Panc1 (cell line): ENCODE measurements at regions not wholly inside any gene's neighbourhood (a gene's known extent, or its start where the extent isn't known, plus 50 kb on each side); places are given as distances from the start of the nearest gene placed in this dataset.

Experiments
- CTCF ChIP-seq: fragments of 450-650 bp; IDR thresholded peaks from 2 replicates; pipeline ENCODE4 v1.5.1; 2017; ENCODE audit warnings: mild to moderate bottlenecking
- POLR2AphosphoS5 ChIP-seq: IDR thresholded peaks from 2 replicates; pipeline ENCODE4 v1.6.1; 2012; ENCODE audit warnings: mild to moderate bottlenecking, low read depth, low read length, moderate library complexity
- SIN3A ChIP-seq: IDR thresholded peaks from 2 replicates; pipeline ENCODE4 v1.6.1; 2012; ENCODE audit warnings: low read depth, mild to moderate bottlenecking, low read length, moderate library complexity, borderline replicate concordance; ENCODE audit not compliant: insufficient read depth
- TCF7L2 ChIP-seq: IDR thresholded peaks from 2 replicates; pipeline ENCODE4 v1.6.1; 2011; ENCODE audit warnings: mild to moderate bottlenecking, low read depth, low read length, inconsistent platforms
- TF ChIP-seq, protein P1 (sequence below), 2 experiments: IDR thresholded peaks; 2 replicates each; pipeline ENCODE4 v1.6.1; 2011 to 2012; ENCODE audit warnings: low read depth in 2 of 2, control low read depth in 1 of 2, low read length in 1 of 2, mild to moderate bottlenecking in 1 of 2, moderate library complexity in 1 of 2; ENCODE audit not compliant: insufficient read depth in 1 of 2

DNA sequence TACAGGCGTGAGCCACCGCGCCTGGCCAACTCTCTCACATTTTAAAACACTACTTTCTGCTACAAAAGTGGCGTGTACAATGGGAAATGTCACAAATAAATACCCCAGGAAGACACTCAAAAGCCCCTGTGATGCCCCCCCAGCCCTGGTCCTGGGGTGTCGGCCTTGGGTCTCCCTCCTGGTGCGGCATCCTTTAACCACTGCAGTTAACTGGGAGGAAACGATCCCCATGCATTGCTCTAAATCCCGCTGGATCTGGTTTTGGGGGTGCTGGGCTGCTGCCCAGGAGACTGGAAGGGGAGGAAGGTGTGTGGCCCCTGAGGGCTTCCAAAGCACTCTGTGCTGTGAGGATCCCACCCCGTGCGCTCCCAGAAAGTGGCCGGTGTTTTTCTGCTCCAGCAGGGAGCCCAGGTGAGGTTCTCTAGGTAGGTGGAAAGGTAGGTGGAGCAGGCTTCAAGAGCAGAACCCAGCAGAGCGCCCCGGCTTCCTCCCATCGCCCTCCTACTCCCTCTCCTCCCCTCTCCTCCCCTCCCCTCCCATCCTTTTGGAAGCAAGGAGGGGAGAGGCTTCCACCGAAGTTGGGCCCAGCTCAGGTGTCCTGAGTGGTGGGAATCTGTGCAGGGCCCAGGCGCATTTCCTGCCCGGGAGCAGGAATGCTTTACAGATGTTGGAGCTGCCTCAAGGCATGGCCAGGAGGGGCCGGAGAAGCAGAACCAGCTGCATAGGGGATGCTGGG is 363.3 kb downstream of the SEC14L1 start:
- TF ChIP-seq CTCF (no peak), POLR2AphosphoS5 (0 out of 2 replicates have a peak, but pooled peaks have one; percentile 10), TCF7L2 (no peak), SIN3A (no peak)
- TF ChIP-seq, protein P1, sequence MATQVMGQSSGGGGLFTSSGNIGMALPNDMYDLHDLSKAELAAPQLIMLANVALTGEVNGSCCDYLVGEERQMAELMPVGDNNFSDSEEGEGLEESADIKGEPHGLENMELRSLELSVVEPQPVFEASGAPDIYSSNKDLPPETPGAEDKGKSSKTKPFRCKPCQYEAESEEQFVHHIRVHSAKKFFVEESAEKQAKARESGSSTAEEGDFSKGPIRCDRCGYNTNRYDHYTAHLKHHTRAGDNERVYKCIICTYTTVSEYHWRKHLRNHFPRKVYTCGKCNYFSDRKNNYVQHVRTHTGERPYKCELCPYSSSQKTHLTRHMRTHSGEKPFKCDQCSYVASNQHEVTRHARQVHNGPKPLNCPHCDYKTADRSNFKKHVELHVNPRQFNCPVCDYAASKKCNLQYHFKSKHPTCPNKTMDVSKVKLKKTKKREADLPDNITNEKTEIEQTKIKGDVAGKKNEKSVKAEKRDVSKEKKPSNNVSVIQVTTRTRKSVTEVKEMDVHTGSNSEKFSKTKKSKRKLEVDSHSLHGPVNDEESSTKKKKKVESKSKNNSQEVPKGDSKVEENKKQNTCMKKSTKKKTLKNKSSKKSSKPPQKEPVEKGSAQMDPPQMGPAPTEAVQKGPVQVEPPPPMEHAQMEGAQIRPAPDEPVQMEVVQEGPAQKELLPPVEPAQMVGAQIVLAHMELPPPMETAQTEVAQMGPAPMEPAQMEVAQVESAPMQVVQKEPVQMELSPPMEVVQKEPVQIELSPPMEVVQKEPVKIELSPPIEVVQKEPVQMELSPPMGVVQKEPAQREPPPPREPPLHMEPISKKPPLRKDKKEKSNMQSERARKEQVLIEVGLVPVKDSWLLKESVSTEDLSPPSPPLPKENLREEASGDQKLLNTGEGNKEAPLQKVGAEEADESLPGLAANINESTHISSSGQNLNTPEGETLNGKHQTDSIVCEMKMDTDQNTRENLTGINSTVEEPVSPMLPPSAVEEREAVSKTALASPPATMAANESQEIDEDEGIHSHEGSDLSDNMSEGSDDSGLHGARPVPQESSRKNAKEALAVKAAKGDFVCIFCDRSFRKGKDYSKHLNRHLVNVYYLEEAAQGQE (IDR thresholded peaks at IDR 0.05; ENCODE audit: insufficient read depth in 1 of 2, low read depth in 2 of 2, low read length in 1 of 2): no peak
